ENCODE measurements at regions not wholly inside any gene's neighbourhood (a gene's known extent, or its start where the extent isn't known, plus 50 kb on each side); places are given as distances from the start of the nearest gene placed in this dataset.
"Not testable (repeated sequence)": the region's sequence is repeated elsewhere in the genome, so short reads cannot be mapped to it uniquely, and the experiment has no call there.

GRCh38 chr5:100103592-100104119, 431.5 kb upstream of the FAM174A start:
- CTCF ChIA-PET (ENCODE audit: partially characterized antibody); H3K4me3 Mint-ChIP-seq; intact Hi-C loops (cut with micrococcal nuclease); H3K36me3 ChIP-seq (ENCODE audit: insufficient read depth, low read length); H3K4me3 ChIP-seq (ENCODE audit: low read length in 2 of 2); H3K27ac ChIP-seq (ENCODE audit: low read depth, low read length); H3K27ac Mint-ChIP-seq; H3K4me1 Mint-ChIP-seq; H3K9me3 ChIP-seq (ENCODE audit: control insufficient read depth in 1 of 2, low read length in 2 of 2); H3K27me3 ChIP-seq (ENCODE audit: insufficient read depth, low read length); POLR2A ChIA-PET (ENCODE audit: partially characterized antibody); H3K36me3 Mint-ChIP-seq; DNase-seq; H3K4me1 ChIP-seq (ENCODE audit: insufficient read depth, low read length); H3K27me3 Mint-ChIP-seq: not testable (repeated sequence)
- peaks cover 0 to 11% (median 4%) of the 10 kb centered on the region in 8 donors for H3K9me3 Mint-ChIP-seq

DNA sequence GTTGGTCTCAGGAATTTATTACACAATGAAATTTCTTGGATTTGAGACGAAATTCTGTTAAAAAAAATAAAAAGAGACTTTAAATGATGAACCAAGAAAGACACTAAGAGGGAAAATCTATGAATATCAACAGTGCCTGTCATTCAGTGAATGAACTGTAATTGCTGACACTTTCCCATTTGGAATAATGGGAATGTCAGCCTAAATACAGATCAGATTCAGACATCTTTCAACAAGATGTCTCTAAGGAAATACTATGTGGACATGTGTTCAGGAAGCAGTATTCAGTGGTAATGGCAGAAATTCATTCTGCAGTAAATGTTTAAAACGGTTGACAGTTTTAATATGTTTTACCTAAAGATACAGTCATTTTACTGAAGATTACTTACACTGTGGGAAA, 433.7 kb upstream of the FAM174A start:
- H3K9me3 ChIP-seq (ENCODE audit: control insufficient read depth in 1 of 2, low read length in 2 of 2); H3K36me3 Mint-ChIP-seq; H3K27me3 ChIP-seq (ENCODE audit: insufficient read depth, low read length); POLR2A ChIA-PET (ENCODE audit: partially characterized antibody); H3K27ac Mint-ChIP-seq; CTCF ChIA-PET (ENCODE audit: partially characterized antibody); intact Hi-C loops (cut with micrococcal nuclease); H3K9me3 Mint-ChIP-seq; H3K36me3 ChIP-seq (ENCODE audit: insufficient read depth, low read length); H3K4me3 Mint-ChIP-seq; DNase-seq; H3K4me1 Mint-ChIP-seq; H3K4me3 ChIP-seq (ENCODE audit: low read length in 2 of 2); H3K27me3 Mint-ChIP-seq; H3K4me1 ChIP-seq (ENCODE audit: insufficient read depth, low read length); H3K27ac ChIP-seq (ENCODE audit: low read depth, low read length): not testable (repeated sequence)

DNA sequence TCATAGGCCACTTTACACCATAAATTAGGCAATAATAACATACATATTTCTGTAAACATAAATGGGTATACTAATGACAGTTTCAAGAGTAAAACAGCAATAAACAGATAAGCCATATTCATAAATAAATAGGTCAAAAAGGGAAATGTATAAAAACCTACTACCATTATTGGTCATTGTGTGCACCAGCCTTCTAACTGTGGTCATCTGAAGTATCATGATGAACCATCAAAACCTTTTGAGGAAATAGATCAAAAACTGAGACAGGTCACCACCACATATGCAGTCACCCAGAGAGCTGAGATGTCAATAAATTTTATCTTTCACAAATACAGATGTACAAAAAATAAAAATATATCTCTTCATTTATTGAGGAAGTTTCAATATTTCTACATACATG, 438.8 kb upstream of the FAM174A start:
- H3K36me3 Mint-ChIP-seq; DNase-seq; H3K27me3 Mint-ChIP-seq; H3K4me3 Mint-ChIP-seq; H3K4me3 ChIP-seq (ENCODE audit: low read length in 2 of 2); CTCF ChIA-PET (ENCODE audit: partially characterized antibody); H3K4me1 ChIP-seq (ENCODE audit: insufficient read depth, low read length); H3K4me1 Mint-ChIP-seq; H3K27ac Mint-ChIP-seq; POLR2A ChIA-PET (ENCODE audit: partially characterized antibody); H3K9me3 Mint-ChIP-seq; H3K36me3 ChIP-seq (ENCODE audit: insufficient read depth, low read length); H3K27ac ChIP-seq (ENCODE audit: low read depth, low read length); H3K27me3 ChIP-seq (ENCODE audit: insufficient read depth, low read length); intact Hi-C loops (cut with micrococcal nuclease); H3K9me3 ChIP-seq (ENCODE audit: control insufficient read depth in 1 of 2, low read length in 2 of 2): not testable (repeated sequence)

DNA sequence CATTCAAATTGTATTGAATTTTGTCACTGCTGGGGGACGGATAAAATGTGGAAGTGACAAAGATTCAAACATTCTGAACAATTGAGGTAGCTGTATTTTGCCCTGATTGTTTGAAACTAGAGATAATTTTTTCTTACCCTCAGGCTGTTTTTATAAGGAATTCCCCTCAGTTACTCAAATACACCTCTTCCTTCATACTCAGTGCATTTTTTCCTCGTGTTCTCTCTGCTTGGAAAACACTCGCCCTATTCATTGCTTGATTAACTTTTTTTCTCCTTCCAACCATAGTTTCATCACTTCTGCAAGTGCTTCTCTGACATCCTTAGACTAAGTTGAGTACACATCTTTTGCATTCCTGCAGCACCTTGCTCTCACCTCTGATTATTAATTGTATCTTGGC, 454.5 kb upstream of the FAM174A start:
- H3K27ac Mint-ChIP-seq; intact Hi-C loops (cut with micrococcal nuclease); H3K36me3 Mint-ChIP-seq; H3K9me3 ChIP-seq (ENCODE audit: control insufficient read depth in 1 of 2, low read length in 2 of 2); H3K27ac ChIP-seq (ENCODE audit: low read depth, low read length); POLR2A ChIA-PET (ENCODE audit: partially characterized antibody); H3K9me3 Mint-ChIP-seq; H3K27me3 ChIP-seq (ENCODE audit: insufficient read depth, low read length); H3K4me1 Mint-ChIP-seq; H3K36me3 ChIP-seq (ENCODE audit: insufficient read depth, low read length); H3K4me1 ChIP-seq (ENCODE audit: insufficient read depth, low read length); CTCF ChIA-PET (ENCODE audit: partially characterized antibody); H3K4me3 ChIP-seq (ENCODE audit: low read length in 2 of 2); DNase-seq; H3K4me3 Mint-ChIP-seq; H3K27me3 Mint-ChIP-seq: not testable (repeated sequence)

- POLR2A ChIA-PET (ENCODE audit: partially characterized antibody); H3K4me3 Mint-ChIP-seq; H3K27ac Mint-ChIP-seq: not testable (repeated sequence)
These were observed 456.0 kb upstream of the FAM174A start for GRCh38 chr5:100079163-100079562.

DNA sequence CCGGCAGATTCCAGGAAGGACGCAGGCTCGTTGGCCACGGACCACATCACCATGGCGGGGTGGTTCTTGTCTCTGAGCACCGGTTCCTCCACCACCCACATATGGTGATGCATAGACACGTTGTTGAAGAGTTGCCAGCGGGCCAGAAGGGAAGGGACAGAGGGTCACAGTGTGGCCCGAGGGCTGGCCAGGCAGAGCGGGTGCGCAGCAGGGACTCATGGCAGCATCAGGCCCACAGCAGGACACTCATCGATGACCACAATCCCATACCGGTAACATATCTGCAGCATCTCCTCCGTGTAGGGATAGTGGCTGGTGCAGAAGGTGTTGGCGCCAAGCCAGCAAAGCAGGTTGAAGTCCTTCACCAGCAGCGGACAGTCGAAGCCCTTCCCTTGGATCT, 469.2 kb upstream of the FAM174A start:
- H3K27ac Mint-ChIP-seq; H3K4me1 Mint-ChIP-seq; H3K9me3 Mint-ChIP-seq; H3K27ac ChIP-seq (ENCODE audit: low read depth, low read length); H3K4me3 ChIP-seq (ENCODE audit: low read length in 2 of 2); H3K4me1 ChIP-seq (ENCODE audit: insufficient read depth, low read length); H3K36me3 Mint-ChIP-seq; intact Hi-C loops (cut with micrococcal nuclease); H3K4me3 Mint-ChIP-seq; H3K36me3 ChIP-seq (ENCODE audit: insufficient read depth, low read length); H3K9me3 ChIP-seq (ENCODE audit: control insufficient read depth in 1 of 2, low read length in 2 of 2); CTCF ChIA-PET (ENCODE audit: partially characterized antibody); DNase-seq; H3K27me3 ChIP-seq (ENCODE audit: insufficient read depth, low read length); H3K27me3 Mint-ChIP-seq; POLR2A ChIA-PET (ENCODE audit: partially characterized antibody): not testable (repeated sequence)

More at GRCh38 chr5:100079163-100079562, 456.0 kb upstream of the FAM174A start:
- H3K9me3 ChIP-seq (ENCODE audit: control insufficient read depth in 1 of 2, low read length in 2 of 2); H3K9me3 Mint-ChIP-seq; H3K4me3 ChIP-seq (ENCODE audit: low read length in 2 of 2); H3K4me1 Mint-ChIP-seq; H3K27ac ChIP-seq (ENCODE audit: low read depth, low read length); H3K27me3 ChIP-seq (ENCODE audit: insufficient read depth, low read length); H3K4me1 ChIP-seq (ENCODE audit: insufficient read depth, low read length); H3K36me3 ChIP-seq (ENCODE audit: insufficient read depth, low read length); H3K36me3 Mint-ChIP-seq; DNase-seq; intact Hi-C loops (cut with micrococcal nuclease); H3K27me3 Mint-ChIP-seq; CTCF ChIA-PET (ENCODE audit: partially characterized antibody): not testable (repeated sequence)

GRCh38 chr5:100043475-100043874, 491.7 kb upstream of the FAM174A start:
- Mint-ChIP-seq H3K27ac (no peak overlapping the region), H3K27me3 (no peaks in the 10 kb centered on the region), H3K4me1 (no peaks in the 10 kb centered on the region), H3K4me3 (no peak overlapping the region), H3K36me3 (no peaks in the 10 kb centered on the region), H3K9me3 (no peaks in the 10 kb centered on the region)
- Histone ChIP-seq H3K27me3 (ENCODE audit: insufficient read depth, low read length) (no peaks in the 10 kb centered on the region), H3K4me3 (ENCODE audit: low read length in 2 of 2) (no peak overlapping the region), H3K36me3 (ENCODE audit: insufficient read depth, low read length) (no peaks in the 10 kb centered on the region), H3K27ac (ENCODE audit: low read depth, low read length) (no peak overlapping the region), H3K4me1 (ENCODE audit: insufficient read depth, low read length) (no peaks in the 10 kb centered on the region), H3K9me3 (ENCODE audit: control insufficient read depth in 1 of 2, low read length in 2 of 2) (no peaks in the 10 kb centered on the region)
- intact Hi-C loops (cut with micrococcal nuclease): no loop called here
- DNase-seq: no peak
- ChIA-PET CTCF (ENCODE audit: partially characterized antibody) (no interaction called here), POLR2A (ENCODE audit: partially characterized antibody) (no interaction called here)

- Histone ChIP-seq H3K27ac (ENCODE audit: low read depth, low read length) (no peak overlapping the region), H3K4me3 (ENCODE audit: low read length in 2 of 2) (no peak overlapping the region), H3K36me3 (ENCODE audit: insufficient read depth, low read length) (no peaks in the 10 kb centered on the region), H3K4me1 (ENCODE audit: insufficient read depth, low read length) (no peaks in the 10 kb centered on the region), H3K27me3 (ENCODE audit: insufficient read depth, low read length) (no peaks in the 10 kb centered on the region), H3K9me3 (ENCODE audit: control insufficient read depth in 1 of 2, low read length in 2 of 2) (no peaks in the 10 kb centered on the region)
- ChIA-PET POLR2A (ENCODE audit: partially characterized antibody) (no interaction called here), CTCF (ENCODE audit: partially characterized antibody) (no interaction called here)
- DNase-seq: no peak
- Mint-ChIP-seq H3K9me3 (peaks cover 0 to 6% (median 1%) of the 10 kb centered on the region in 8 donors), H3K36me3 (no peaks in the 10 kb centered on the region), H3K27me3 (no peaks in the 10 kb centered on the region), H3K27ac (no peak overlapping the region), H3K4me3 (no peak overlapping the region), H3K4me1 (no peaks in the 10 kb centered on the region)
- intact Hi-C loops (cut with micrococcal nuclease): no loop called here
These were observed 508.6 kb upstream of the FAM174A start for GRCh38 chr5:100026606-100027005.
